Body of pancreas (tissue), 4 donors: ENCODE measurements at regions not wholly inside any gene's neighbourhood (a gene's known extent, or its start where the extent isn't known, plus 50 kb on each side); places are given as distances from the start of the nearest gene placed in this dataset.

Experiments used
- ATAC-seq: fragments of 150-250 bp; one replicate; pipeline ENCODE4 v1.9.1; 2016
- DNase-seq, 4 donors: peaks; one replicate each; pipeline ENCODE4 v3.0.0-alpha.2; 2019
- H3K27ac ChIP-seq, 4 donors: fragments of 200-600 bp; sonication (generic); 1 replicate in 3 of 4; 2 replicates in 1 of 4; pipeline versions ENCODE4 v1.5.1 to v1.6.1; 2016 to 2019; ENCODE audit warnings: mild to moderate bottlenecking in 1 of 4, mixed read lengths in 1 of 4, moderate library complexity in 1 of 4
- H3K27me3 ChIP-seq, 2 donors: fragments of 200-600 bp; sonication (generic); one replicate each; pipeline ENCODE4 v1.6.0; 2016; ENCODE audit warnings: mild to moderate bottlenecking in 1 of 2
- H3K36me3 ChIP-seq, 2 donors: fragments of 200-600 bp; sonication (generic); replicated peaks in 1 of 2; 2 replicates each; pipeline ENCODE4 v1.5.1; 2016; ENCODE audit warnings: low read depth in 2 of 2; ENCODE audit not compliant: insufficient read depth in 1 of 2
- H3K4me1 ChIP-seq: fragments of 200-600 bp; sonication (generic); one replicate; pipeline ENCODE4 v1.6.0; 2016
- H3K4me3 ChIP-seq, 2 donors: fragments of 200-600 bp; sonication (generic); 1 replicate in 1 of 2; 2 replicates in 1 of 2; pipeline ENCODE4 v1.5.1; 2016 to 2019
- H3K9me3 ChIP-seq, 3 donors: fragments of 200-600 bp; sonication (generic); 1 replicate in 2 of 3; 2 replicates in 1 of 3; pipeline ENCODE4 v1.5.1; 2016
- CTCF ChIP-seq, 7 experiments: fragments of 450-650 bp in 4 of 7; fragments of 200-600 bp in 3 of 7; sonication (generic) in 3 of 7; IDR thresholded peaks; one replicate each; pipeline ENCODE4 v1.5.1; 2016 to 2019; ENCODE audit warnings: antibody characterized with exemption in 7 of 7
- POLR2A ChIP-seq, 3 donors: fragments of 450-650 bp; IDR thresholded peaks; one replicate each; pipeline ENCODE4 v1.6.1; 2016; ENCODE audit warnings: antibody characterized with exemption in 3 of 3, mild to moderate bottlenecking in 2 of 3
- WGBS, 2 donors: methylation state at CpG; one replicate each; pipeline ENCODE4 v1.1.5; 2017; 5-methylcytosine and 5-hydroxymethylcytosine counted together
- intact Hi-C: fragments of 100-400 bp; cut with DNase I; formaldehyde crosslinking; loops from one replicate; pipeline ENCODE4 v1.15.1; 2023

- Histone ChIP-seq H3K4me3 (no peak overlapping the region), H3K9me3 (no peaks in the 10 kb centered on the region), H3K27me3 (no peaks in the 10 kb centered on the region), H3K27ac (no peak overlapping the region), H3K4me1 (no peaks in the 10 kb centered on the region), H3K36me3 (no peaks in the 10 kb centered on the region)
- WGBS, 2 donors, result 87 to 96% methylated on average over 5 of the region's 5 CpGs
- no peak for ATAC-seq
- no peak for DNase-seq
- TF ChIP-seq CTCF (IDR thresholded peaks at IDR 0.05), result no peak
- TF ChIP-seq POLR2A (IDR thresholded peaks at IDR 0.05), result no peak
- intact Hi-C loops, result no loop called here
Measured at GRCh38 chr3:28066020-28066419, 175.4 kb upstream of the CMC1 start.

- no peak overlapping the region for H3K4me3 ChIP-seq
- intact Hi-C loops, result no loop called here
- TF ChIP-seq POLR2A (IDR thresholded peaks at IDR 0.05) (no peak), CTCF (IDR thresholded peaks at IDR 0.05) (no peak)
- ATAC-seq (no peak), DNase-seq (no peak)
- no peaks in the 10 kb centered on the region for H3K4me1 ChIP-seq
- WGBS, 2 donors, result 75 to 91% methylated on average over 2 of the region's 2 CpGs
- no peaks in the 10 kb centered on the region for H3K36me3 ChIP-seq
- no peak overlapping the region for H3K27ac ChIP-seq
- no peaks in the 10 kb centered on the region for H3K27me3 ChIP-seq
- no peaks in the 10 kb centered on the region for H3K9me3 ChIP-seq
Measured at GRCh38 chr3:28067014-28067413, 174.4 kb upstream of the CMC1 start.

GRCh38 chr3:28068342-28068741, 173.1 kb upstream of the CMC1 start:
- no peak overlapping the region for H3K27ac ChIP-seq
- H3K4me1 ChIP-seq, result no peaks in the 10 kb centered on the region
- no peaks in the 10 kb centered on the region for H3K36me3 ChIP-seq
- TF ChIP-seq CTCF (IDR thresholded peaks at IDR 0.05) (no peak), POLR2A (IDR thresholded peaks at IDR 0.05) (no peak)
- intact Hi-C loops, result no loop called here
- 40% methylated on average over 2 of the region's 2 CpGs for WGBS, 2 donors
- H3K27me3 ChIP-seq, result no peaks in the 10 kb centered on the region
- ATAC-seq (no peak), DNase-seq (no peak)
- H3K4me3 ChIP-seq, result no peak overlapping the region
- H3K9me3 ChIP-seq, result no peaks in the 10 kb centered on the region

GRCh38 chr3:28069438-28069837, 172.0 kb upstream of the CMC1 start:
- WGBS, 2 donors, result 78 to 79% methylated on average over 7 of the region's 7 CpGs
- no peaks in the 10 kb centered on the region for H3K9me3 ChIP-seq
- intact Hi-C loops, result no loop called here

GRCh38 chr3:28076246-28076645, 165.2 kb upstream of the CMC1 start:
- Histone ChIP-seq H3K4me3 (no peak overlapping the region), H3K27me3 (no peaks in the 10 kb centered on the region), H3K36me3 (no peaks in the 10 kb centered on the region), H3K27ac (no peak overlapping the region), H3K9me3 (no peaks in the 10 kb centered on the region), H3K4me1 (no peaks in the 10 kb centered on the region)
- 79 to 80% methylated on average over 1 of the region's 1 CpG for WGBS, 2 donors
- DNase-seq (no peak), ATAC-seq (no peak)
- TF ChIP-seq POLR2A (IDR thresholded peaks at IDR 0.05), result no peak
- TF ChIP-seq CTCF (IDR thresholded peaks at IDR 0.05), result no peak
- intact Hi-C loops, result no loop called here

More at GRCh38 chr3:28069438-28069837, 172.0 kb upstream of the CMC1 start:
- Histone ChIP-seq H3K27ac (no peak overlapping the region), H3K4me1 (no peaks in the 10 kb centered on the region), H3K27me3 (no peaks in the 10 kb centered on the region), H3K4me3 (no peak overlapping the region), H3K36me3 (no peaks in the 10 kb centered on the region)
- TF ChIP-seq POLR2A (IDR thresholded peaks at IDR 0.05), result no peak
- ATAC-seq (no peak), DNase-seq (no peak)
